Duodenal mucosa (tissue), 2 donors: ENCODE measurements at regions not wholly inside any gene's neighbourhood (a gene's known extent, or its start where the extent isn't known, plus 50 kb on each side); places are given as distances from the start of the nearest gene placed in this dataset.
"Not testable (repeated sequence)": the region's sequence is repeated elsewhere in the genome, so short reads cannot be mapped to it uniquely, and the experiment has no call there.

Experiments
- H3K27ac ChIP-seq: one replicate; pipeline ENCODE4 v1.7.0; 2013; ENCODE audit warnings: low read depth, low read length
- H3K27me3 ChIP-seq, 2 donors: one replicate each; pipeline ENCODE4 v1.7.0; 2013; ENCODE audit warnings: low read length in 2 of 2, control low read depth in 1 of 2; ENCODE audit not compliant: insufficient read depth in 2 of 2, control insufficient read depth in 1 of 2
- H3K36me3 ChIP-seq, 2 donors: one replicate each; pipeline ENCODE4 v1.7.0; 2013; ENCODE audit warnings: low read length in 2 of 2, control low read depth in 1 of 2; ENCODE audit not compliant: insufficient read depth in 2 of 2, control insufficient read depth in 1 of 2
- H3K4me1 ChIP-seq, 2 donors: one replicate each; pipeline ENCODE4 v1.7.0; 2013; ENCODE audit warnings: low read length in 2 of 2, control low read depth in 1 of 2; ENCODE audit not compliant: insufficient read depth in 2 of 2, control insufficient read depth in 1 of 2
- H3K4me3 ChIP-seq, 2 donors: one replicate each; pipeline ENCODE4 v1.7.0; 2013; ENCODE audit warnings: low read length in 2 of 2, low read depth in 1 of 2
- H3K9ac ChIP-seq, 2 donors: one replicate each; pipeline ENCODE4 v1.7.0; 2013; ENCODE audit warnings: low read length in 2 of 2, low read depth in 1 of 2
- H3K9me3 ChIP-seq, 2 donors: one replicate each; pipeline ENCODE4 v1.7.0; 2013; ENCODE audit warnings: low read length in 2 of 2, control low read depth in 1 of 2; ENCODE audit not compliant: control insufficient read depth in 1 of 2

DNA sequence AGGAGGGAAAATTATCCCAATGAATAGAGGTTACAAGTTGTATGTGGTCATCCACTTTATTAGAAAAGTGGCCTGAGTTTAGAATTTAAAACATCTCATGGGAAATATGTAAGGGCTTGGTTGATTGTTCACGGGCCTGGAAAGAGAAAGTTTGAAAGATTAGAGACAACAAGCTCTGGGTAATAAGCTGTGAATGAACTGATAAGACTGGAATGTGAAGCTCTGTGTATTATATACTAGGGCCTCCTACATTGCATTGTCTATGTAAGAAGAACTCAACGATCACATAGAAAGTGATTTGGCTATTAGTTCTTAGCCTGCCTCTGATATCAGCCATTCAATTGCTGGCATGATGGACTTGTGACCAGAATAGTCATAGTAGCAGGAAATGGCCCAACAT, 199.2 kb upstream of the MAGI2 start:
- Histone ChIP-seq H3K27me3 (no peaks in the 10 kb centered on the region), H3K9me3 (no peaks in the 10 kb centered on the region), H3K4me3 (no peak overlapping the region), H3K9ac (no peak overlapping the region), H3K27ac (no peak overlapping the region), H3K36me3 (no peaks in the 10 kb centered on the region), H3K4me1 (no peaks in the 10 kb centered on the region)

DNA sequence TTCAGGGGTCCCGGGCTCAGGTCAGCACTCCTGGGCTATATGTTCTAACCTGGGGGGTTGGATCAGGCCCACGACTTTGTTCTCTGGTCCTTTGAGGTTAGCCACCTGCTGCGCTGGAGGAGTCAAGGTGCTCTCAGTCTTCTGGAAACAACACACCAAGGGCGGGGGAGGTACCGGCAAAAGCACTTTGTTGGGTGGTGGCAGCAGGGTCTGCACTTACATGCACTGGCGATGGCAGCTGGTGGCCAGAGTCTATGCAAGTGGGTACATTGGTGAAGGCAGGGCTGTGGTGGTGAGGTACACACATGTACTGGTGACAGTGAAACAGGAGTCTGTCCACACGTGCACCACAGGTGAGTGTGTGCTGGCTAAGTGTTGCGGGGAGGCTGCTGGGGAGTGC, 194.2 kb upstream of the MAGI2 start:
- H3K27ac ChIP-seq: no peak overlapping the region
- H3K9me3 ChIP-seq: no peaks in the 10 kb centered on the region
- no peak overlapping the region for H3K4me3 ChIP-seq
- no peaks in the 10 kb centered on the region for H3K36me3 ChIP-seq
- H3K9ac ChIP-seq: no peak overlapping the region
- no peaks in the 10 kb centered on the region for H3K27me3 ChIP-seq
- no peaks in the 10 kb centered on the region for H3K4me1 ChIP-seq

DNA sequence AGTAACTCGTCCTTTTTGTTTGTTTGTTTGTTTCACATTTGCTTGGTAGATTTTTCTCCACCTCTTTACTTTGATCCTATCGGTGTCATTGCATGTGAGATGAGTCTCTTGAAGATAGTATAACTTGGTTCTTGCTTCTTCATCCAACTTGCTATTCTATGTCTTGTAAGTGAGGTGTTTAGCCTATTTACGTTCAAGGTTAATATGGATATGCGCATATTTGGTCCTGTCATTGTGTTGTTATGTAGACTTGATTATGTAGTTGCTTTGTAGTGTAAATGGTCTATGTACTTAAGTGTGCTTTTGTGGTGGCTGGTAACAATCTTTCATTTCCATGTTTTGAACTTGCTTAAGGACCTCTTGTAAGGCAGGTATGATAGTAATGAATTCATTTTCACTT, 192.8 kb upstream of the MAGI2 start:
- no peaks in the 10 kb centered on the region for H3K4me1 ChIP-seq
- no peaks in the 10 kb centered on the region for H3K27me3 ChIP-seq
- no peak overlapping the region for H3K27ac ChIP-seq
- H3K36me3 ChIP-seq: no peaks in the 10 kb centered on the region
- no peak overlapping the region for H3K4me3 ChIP-seq
- H3K9me3 ChIP-seq: no peaks in the 10 kb centered on the region
- H3K9ac ChIP-seq: no peak overlapping the region

DNA sequence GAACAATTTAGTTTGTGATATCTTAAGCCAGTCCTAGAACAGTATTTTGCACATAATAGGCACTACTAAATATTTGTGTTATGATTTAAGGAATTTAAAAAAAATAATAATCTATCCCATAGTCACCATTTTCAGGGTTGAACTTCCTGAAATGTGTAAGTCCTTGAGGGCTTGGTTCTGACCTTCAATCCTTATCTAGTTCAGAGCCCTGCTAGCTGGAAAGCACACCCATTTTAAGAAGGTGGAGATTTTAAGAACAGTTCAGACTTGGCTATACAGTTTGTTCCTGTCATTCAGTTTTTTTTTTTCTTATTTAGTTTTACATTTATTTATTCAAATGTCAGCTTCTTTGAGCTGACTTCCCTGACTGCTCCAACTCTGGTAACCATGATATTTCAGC, 183.4 kb upstream of the MAGI2 start:
- H3K9ac ChIP-seq: no peak overlapping the region
- no peaks in the 10 kb centered on the region for H3K4me1 ChIP-seq
- no peaks in the 10 kb centered on the region for H3K27me3 ChIP-seq
- no peaks in the 10 kb centered on the region for H3K9me3 ChIP-seq
- H3K4me3 ChIP-seq: no peak overlapping the region
- H3K27ac ChIP-seq: no peak overlapping the region
- H3K36me3 ChIP-seq: no peaks in the 10 kb centered on the region

DNA sequence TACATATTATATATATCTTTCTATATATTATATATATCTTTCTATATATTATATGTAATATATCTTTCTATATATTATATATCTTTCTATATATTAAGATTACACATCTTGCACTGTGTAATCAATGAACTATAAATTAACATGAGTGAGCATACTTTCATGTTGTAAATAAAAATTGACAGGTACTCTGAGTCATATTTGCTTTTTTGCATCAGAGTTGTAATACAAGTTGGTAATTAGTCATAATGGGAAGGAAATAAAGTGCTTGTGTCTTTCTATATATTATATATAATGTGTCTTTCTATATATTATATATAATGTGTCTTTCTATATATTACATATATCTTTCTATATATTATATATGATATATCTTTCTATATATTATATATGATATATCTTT, 172.5 kb upstream of the MAGI2 start:
- not testable (repeated sequence) for H3K4me1 ChIP-seq, H3K4me3 ChIP-seq, H3K27ac ChIP-seq, H3K9ac ChIP-seq, H3K36me3 ChIP-seq, H3K27me3 ChIP-seq, H3K9me3 ChIP-seq

DNA sequence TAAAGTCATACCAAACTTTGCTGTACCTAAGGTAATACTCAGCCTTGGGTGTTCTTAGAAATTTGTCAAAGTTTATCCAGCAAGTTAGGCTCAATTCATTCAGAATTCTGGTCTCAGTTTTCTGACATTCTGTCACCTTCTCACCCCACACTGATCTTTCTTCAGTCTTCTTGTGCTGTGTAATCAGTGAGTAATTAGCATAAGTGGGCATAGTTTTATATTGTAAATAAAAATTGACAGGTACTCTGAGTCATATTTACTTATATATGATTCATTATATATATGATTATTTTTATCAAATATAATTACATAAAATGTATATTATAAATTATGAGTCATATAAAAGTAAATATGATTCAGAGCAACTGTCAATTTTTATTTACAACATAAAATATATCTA, 170.9 kb upstream of the MAGI2 start:
- Histone ChIP-seq H3K36me3 (no peaks in the 10 kb centered on the region), H3K4me3 (no peak overlapping the region), H3K27me3 (no peaks in the 10 kb centered on the region), H3K4me1 (no peaks in the 10 kb centered on the region), H3K9me3 (no peaks in the 10 kb centered on the region), H3K9ac (no peak overlapping the region), H3K27ac (no peak overlapping the region)

DNA sequence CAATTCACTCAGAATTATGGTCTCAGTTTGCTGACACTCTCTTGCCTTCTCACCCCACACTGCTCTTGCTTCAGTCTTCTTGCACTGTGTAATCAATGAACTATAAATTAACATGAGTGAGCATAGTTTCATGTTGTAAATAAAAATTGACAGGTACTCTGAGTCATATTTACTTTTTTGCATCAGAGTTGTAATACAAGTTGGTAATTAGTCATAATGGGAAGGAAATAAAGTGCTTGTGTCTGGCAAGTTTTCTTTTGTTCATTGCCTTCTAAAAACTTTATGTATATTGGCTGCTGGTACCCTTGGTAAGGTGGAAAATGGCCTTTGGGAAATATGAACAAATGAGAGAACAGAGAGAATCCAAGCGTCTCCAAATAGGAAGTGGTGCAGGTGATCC, 169.3 kb upstream of the MAGI2 start:
- Histone ChIP-seq H3K36me3 (no peaks in the 10 kb centered on the region), H3K9me3 (no peaks in the 10 kb centered on the region), H3K27me3 (no peaks in the 10 kb centered on the region), H3K9ac (no peak overlapping the region), H3K27ac (no peak overlapping the region), H3K4me3 (no peak overlapping the region), H3K4me1 (no peaks in the 10 kb centered on the region)

DNA sequence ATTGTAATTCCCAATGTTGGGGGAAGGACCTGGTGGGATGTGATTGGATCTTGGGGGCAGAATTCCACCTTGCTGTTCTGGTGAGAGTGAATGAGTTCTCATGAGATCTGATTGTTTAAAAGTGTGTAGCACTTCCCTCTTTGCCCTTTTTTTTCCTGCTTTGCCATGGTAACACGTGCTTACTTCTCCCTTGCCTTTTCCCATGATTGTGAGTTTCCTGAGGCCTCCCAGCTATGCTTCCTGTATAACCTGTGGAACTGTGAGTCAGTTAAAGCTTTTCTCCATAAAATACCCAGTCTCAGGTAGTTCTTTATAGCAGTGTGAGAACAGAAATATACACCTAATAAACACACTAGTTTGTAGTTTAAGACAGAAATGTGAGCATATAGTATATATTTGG, 166.8 kb upstream of the MAGI2 start:
- Histone ChIP-seq H3K9me3 (no peaks in the 10 kb centered on the region), H3K27me3 (no peaks in the 10 kb centered on the region), H3K4me1 (no peaks in the 10 kb centered on the region), H3K4me3 (no peak overlapping the region), H3K36me3 (no peaks in the 10 kb centered on the region), H3K27ac (no peak overlapping the region), H3K9ac (no peak overlapping the region)

DNA sequence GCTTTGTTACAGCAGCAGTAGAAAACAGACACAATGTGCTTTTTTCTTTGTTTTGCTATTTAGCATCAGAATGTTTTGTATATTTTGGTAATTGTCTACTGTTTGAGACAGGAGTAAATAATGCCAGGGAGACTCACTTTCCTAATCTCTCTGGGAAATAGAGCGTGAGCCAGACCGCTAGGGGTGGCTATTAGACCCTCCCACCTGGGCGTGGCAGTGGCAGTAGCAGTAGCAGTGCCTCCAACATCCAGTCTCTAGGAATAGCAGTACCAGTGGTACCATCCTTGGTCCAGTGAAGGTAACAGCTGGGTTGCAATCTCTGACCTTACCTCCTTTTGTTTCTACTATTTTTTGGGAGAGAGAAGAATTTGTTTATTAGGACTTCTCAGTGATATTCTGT, 165.7 kb upstream of the MAGI2 start:
- no peak overlapping the region for H3K9ac ChIP-seq
- no peaks in the 10 kb centered on the region for H3K9me3 ChIP-seq
- no peaks in the 10 kb centered on the region for H3K36me3 ChIP-seq
- H3K27me3 ChIP-seq: no peaks in the 10 kb centered on the region
- H3K4me3 ChIP-seq: no peak overlapping the region
- H3K4me1 ChIP-seq: no peaks in the 10 kb centered on the region
- H3K27ac ChIP-seq: no peak overlapping the region

DNA sequence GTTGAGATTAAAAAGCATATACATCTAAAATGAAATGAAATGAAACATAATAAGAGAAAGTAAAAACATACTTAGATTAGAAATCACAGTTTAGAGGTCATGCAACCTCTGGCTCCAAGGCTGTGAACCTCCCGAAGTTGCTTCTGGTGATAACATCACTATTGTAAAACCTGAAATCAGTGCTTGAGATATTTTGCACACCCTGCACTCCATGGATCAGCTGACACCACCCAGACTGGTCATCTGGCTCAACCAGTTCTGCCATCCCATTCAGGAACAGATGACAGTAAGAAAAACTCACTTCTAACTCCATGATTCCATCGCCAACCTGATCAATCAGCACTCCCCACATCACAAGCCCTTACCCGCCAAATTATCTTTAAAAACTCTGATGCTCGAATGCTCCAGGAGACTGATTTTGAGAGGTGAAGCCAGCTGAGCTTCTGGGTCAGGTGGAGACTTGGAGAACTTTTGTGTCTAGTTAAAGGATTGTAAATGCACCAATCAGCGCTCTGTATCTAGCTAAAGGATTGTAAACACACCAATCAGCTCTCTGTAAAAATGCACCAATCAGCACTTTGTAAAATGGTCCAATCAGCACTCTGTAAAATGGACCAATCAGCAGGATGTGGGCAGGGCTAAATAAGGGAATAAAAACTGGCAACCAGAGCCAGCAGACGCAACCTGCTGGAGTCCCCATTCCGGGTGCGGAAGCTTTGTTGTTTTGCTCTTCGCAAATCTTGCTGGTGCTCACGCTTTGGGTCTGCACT, 162.6 kb upstream of the MAGI2 start:
- Histone ChIP-seq H3K36me3 (no peaks in the 10 kb centered on the region), H3K4me3 (no peak overlapping the region), H3K9ac (no peak overlapping the region), H3K4me1 (no peaks in the 10 kb centered on the region), H3K27me3 (no peaks in the 10 kb centered on the region), H3K9me3 (no peaks in the 10 kb centered on the region), H3K27ac (no peak overlapping the region)

DNA sequence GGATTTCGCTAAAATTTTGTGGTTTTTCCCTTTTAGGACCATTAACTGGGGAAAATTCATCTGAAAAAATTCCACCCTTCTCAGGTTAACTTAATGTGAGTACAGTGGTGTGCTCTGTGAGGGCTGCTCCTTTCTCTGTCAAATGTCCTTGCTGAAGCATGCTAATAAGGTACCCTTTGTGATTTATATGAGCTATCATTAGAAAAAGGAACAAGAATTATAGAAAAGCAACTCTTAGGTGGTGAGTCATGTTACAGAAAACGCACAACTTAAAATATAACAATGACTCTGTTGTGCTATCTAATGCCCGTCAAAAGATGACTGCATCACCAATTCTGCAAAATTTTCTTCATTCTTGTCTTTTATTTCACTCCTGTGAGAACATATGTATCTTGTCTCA, 162.0 kb upstream of the MAGI2 start:
- H3K36me3 ChIP-seq: no peaks in the 10 kb centered on the region
- no peaks in the 10 kb centered on the region for H3K4me1 ChIP-seq

More for the DNA sequence above, 162.0 kb upstream of the MAGI2 start:
- no peak overlapping the region for H3K4me3 ChIP-seq
- H3K27ac ChIP-seq: no peak overlapping the region
- H3K9me3 ChIP-seq: no peaks in the 10 kb centered on the region
- H3K27me3 ChIP-seq: no peaks in the 10 kb centered on the region
- H3K9ac ChIP-seq: no peak overlapping the region
